ENCODE measurements at regions not wholly inside any gene's neighbourhood (a gene's known extent, or its start where the extent isn't known, plus 50 kb on each side); places are given as distances from the start of the nearest gene placed in this dataset.

- no peaks in the 10 kb centered on the region for H3K9me3 ChIP-seq (ENCODE audit: low read depth, low read length, poor library complexity, severe bottlenecking)
- H3K27ac ChIP-seq (ENCODE audit: low read depth, low read length, poor library complexity, severe bottlenecking) = no peak overlapping the region
- H3K36me3 ChIP-seq (ENCODE audit: insufficient read depth, low read length, poor library complexity, severe bottlenecking) = no peaks in the 10 kb centered on the region
- H3K4me1 ChIP-seq (ENCODE audit: insufficient read depth, low read length, poor library complexity, severe bottlenecking) = no peaks in the 10 kb centered on the region
- intact Hi-C loops (cut with micrococcal nuclease; ENCODE audit: unreplicated experiment) = no loop called here
- no TSS peak for BruUV-seq (replicated peaks)
- TF ChIP-seq CTCF (conservative IDR thresholded peaks at IDR 0.05; ENCODE audit: low read depth, low read length) (no peak), EZH2 (IDR thresholded peaks at IDR 0.05; ENCODE audit: borderline replicate concordance, low read depth, low read length, poor library complexity, severe bottlenecking) (no peak)
- H3K27me3 ChIP-seq (replicated peaks; ENCODE audit: insufficient read depth, low read depth, low read length, poor library complexity) = peaks cover 6% of the 10 kb centered on the region
- CTCF ChIA-PET = no interaction called here
- DNase-seq (ENCODE audit: low spot score) = no peak
- POLR2A ChIA-PET (ENCODE audit: low non-redundant PET) = no interaction called here
- H3K4me3 ChIP-seq (ENCODE audit: low read depth, low read length, poor library complexity, severe bottlenecking) = no peak overlapping the region
Observed at GRCh38 chrX:16472345-16472744, 177.6 kb upstream of the S100G start.

DNA sequence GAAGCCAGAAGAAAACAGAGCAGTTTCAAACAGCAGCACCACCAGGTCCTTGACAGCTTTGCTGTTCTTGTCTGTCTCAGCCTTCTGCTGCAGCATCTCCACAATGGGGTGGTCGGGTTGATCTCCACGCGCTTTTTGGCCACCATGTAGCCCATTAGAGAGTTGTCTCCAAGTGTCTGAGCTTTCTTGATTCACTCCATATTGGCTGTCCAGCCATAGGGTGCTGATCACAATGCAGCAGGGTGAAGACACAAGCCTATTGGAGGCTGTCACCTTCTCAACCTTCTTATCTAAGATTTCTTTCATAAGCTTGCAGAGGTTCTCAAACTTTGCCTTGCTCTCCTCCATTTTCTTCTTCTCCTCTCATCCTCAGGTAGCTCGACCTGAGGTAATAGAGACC lies 175.4 kb upstream of the S100G start:
- CTCF ChIA-PET = no interaction called here
- Histone ChIP-seq H3K36me3 (ENCODE audit: insufficient read depth, low read length, poor library complexity, severe bottlenecking) (no peaks in the 10 kb centered on the region), H3K27ac (ENCODE audit: low read depth, low read length, poor library complexity, severe bottlenecking) (no peak overlapping the region), H3K4me3 (ENCODE audit: low read depth, low read length, poor library complexity, severe bottlenecking) (no peak overlapping the region), H3K9me3 (ENCODE audit: low read depth, low read length, poor library complexity, severe bottlenecking) (no peaks in the 10 kb centered on the region), H3K4me1 (ENCODE audit: insufficient read depth, low read length, poor library complexity, severe bottlenecking) (no peaks in the 10 kb centered on the region), H3K27me3 (replicated peaks; ENCODE audit: insufficient read depth, low read depth, low read length, poor library complexity) (no peaks in the 10 kb centered on the region)
- POLR2A ChIA-PET (ENCODE audit: low non-redundant PET) = no interaction called here
- DNase-seq (ENCODE audit: low spot score) = no peak
- intact Hi-C loops (cut with micrococcal nuclease; ENCODE audit: unreplicated experiment) = no loop called here
- no TSS peak for BruUV-seq (replicated peaks)
- TF ChIP-seq CTCF (conservative IDR thresholded peaks at IDR 0.05; ENCODE audit: low read depth, low read length) (no peak), EZH2 (IDR thresholded peaks at IDR 0.05; ENCODE audit: borderline replicate concordance, low read depth, low read length, poor library complexity, severe bottlenecking) (no peak)

DNA sequence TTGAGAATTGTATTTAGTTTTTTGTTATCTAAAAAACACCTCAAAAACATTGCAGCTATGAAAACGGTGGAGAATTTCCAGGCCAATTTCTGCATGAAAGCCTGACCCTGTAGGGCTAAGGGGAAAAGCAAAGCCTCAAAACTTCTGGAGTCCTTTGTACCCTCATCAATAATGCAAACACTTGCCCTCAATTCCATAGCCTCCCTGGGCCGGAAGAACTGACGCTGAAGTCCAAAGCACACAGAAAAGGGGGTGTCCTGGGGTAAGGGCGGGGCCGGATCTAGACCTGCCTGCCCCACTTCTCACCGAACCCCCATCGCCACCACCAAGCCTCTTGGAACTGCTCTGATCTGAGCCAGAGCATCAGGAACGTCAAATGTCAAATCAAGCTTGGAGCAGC lies 173.9 kb upstream of the S100G start:
- Histone ChIP-seq H3K27me3 (replicated peaks; ENCODE audit: insufficient read depth, low read depth, low read length, poor library complexity) (no peaks in the 10 kb centered on the region), H3K36me3 (ENCODE audit: insufficient read depth, low read length, poor library complexity, severe bottlenecking) (no peaks in the 10 kb centered on the region), H3K27ac (ENCODE audit: low read depth, low read length, poor library complexity, severe bottlenecking) (no peak overlapping the region), H3K4me1 (ENCODE audit: insufficient read depth, low read length, poor library complexity, severe bottlenecking) (no peaks in the 10 kb centered on the region), H3K9me3 (ENCODE audit: low read depth, low read length, poor library complexity, severe bottlenecking) (no peaks in the 10 kb centered on the region), H3K4me3 (ENCODE audit: low read depth, low read length, poor library complexity, severe bottlenecking) (no peak overlapping the region)
- BruUV-seq (replicated peaks) = no TSS peak
- intact Hi-C loops (cut with micrococcal nuclease; ENCODE audit: unreplicated experiment) = no loop called here
- TF ChIP-seq CTCF (conservative IDR thresholded peaks at IDR 0.05; ENCODE audit: low read depth, low read length) = no peak
- no peak for TF ChIP-seq EZH2 (IDR thresholded peaks at IDR 0.05; ENCODE audit: borderline replicate concordance, low read depth, low read length, poor library complexity, severe bottlenecking)
- POLR2A ChIA-PET (ENCODE audit: low non-redundant PET) = no interaction called here
- no peak for DNase-seq (ENCODE audit: low spot score)
- CTCF ChIA-PET = no interaction called here

Data from A673 (cell line).